SK-N-SH treated with all-trans-retinoic acid at 6 μM for 48 hours (cell line): ENCODE measurements at regions not wholly inside any gene's neighbourhood (a gene's known extent, or its start where the extent isn't known, plus 50 kb on each side); places are given as distances from the start of the nearest gene placed in this dataset.

Experiments used
- ATAC-seq: fragments of 200-7000 bp; cut with Tn5 transposase; 3 replicates; pipeline ENCODE4 v1.9.1; 2020; ENCODE audit warnings: mild to moderate bottlenecking, moderate library complexity
- ARNTL ChIP-seq: fragments of 450-650 bp; formaldehyde crosslinking; IDR thresholded peaks from 2 replicates; pipeline ENCODE4 v1.5.0; 2020; ENCODE audit warnings: low read depth, mild to moderate bottlenecking, moderate library complexity, borderline replicate concordance
- BACH2 ChIP-seq: fragments of 250-450 bp; sonication (Bioruptor Pico); IDR thresholded peaks from 2 replicates; pipeline ENCODE4 v1.9.0; 2021; ENCODE audit warnings: mild to moderate bottlenecking, borderline replicate concordance
- CSDC2 ChIP-seq: fragments of 250-450 bp; sonication (Bioruptor Pico); IDR thresholded peaks from 2 replicates; pipeline ENCODE4 v1.5.0; 2020; ENCODE audit warnings: mild to moderate bottlenecking, moderate library complexity
- ESRRG ChIP-seq: fragments of 250-450 bp; sonication (Bioruptor Pico); IDR thresholded peaks from 2 replicates; pipeline ENCODE4 v1.6.1; 2021; ENCODE audit warnings: mild to moderate bottlenecking
- GLIS3 ChIP-seq: fragments of 250-450 bp; sonication (Bioruptor Pico); IDR thresholded peaks from 2 replicates; pipeline ENCODE4 v1.5.0; 2020; ENCODE audit warnings: mild to moderate bottlenecking, moderate library complexity
- ISL1 ChIP-seq: fragments of 250-450 bp; sonication (Bioruptor Pico); IDR thresholded peaks from 2 replicates; pipeline ENCODE4 v2.1.2; 2022; ENCODE audit warnings: mild to moderate bottlenecking, moderate library complexity
- OSR1 ChIP-seq: fragments of 250-450 bp; sonication (Bioruptor Pico); IDR thresholded peaks from 2 replicates; pipeline ENCODE4 v1.8.0; 2022; ENCODE audit warnings: moderate library complexity, mild to moderate bottlenecking, inconsistent platforms
- PATZ1 ChIP-seq: fragments of 250-450 bp; sonication (Bioruptor Pico); IDR thresholded peaks from 2 replicates; pipeline ENCODE4 v1.8.0; 2020; ENCODE audit warnings: mild to moderate bottlenecking, moderate library complexity, borderline replicate concordance
- PPARA ChIP-seq: fragments of 250-450 bp; sonication (Bioruptor Pico); IDR thresholded peaks from 2 replicates; pipeline ENCODE4 v1.5.0; 2020; ENCODE audit warnings: mild to moderate bottlenecking, borderline replicate concordance
- RARB ChIP-seq: fragments of 250-450 bp; sonication (Bioruptor Pico); IDR thresholded peaks from 2 replicates; pipeline ENCODE4 v1.8.0; 2021; ENCODE audit warnings: mild to moderate bottlenecking, moderate library complexity
- SNAI2 ChIP-seq: fragments of 250-450 bp; sonication (Bioruptor Pico); IDR thresholded peaks from 2 replicates; pipeline ENCODE4 v1.5.0; 2020; ENCODE audit warnings: mild to moderate bottlenecking, moderate library complexity
- TCF4 ChIP-seq: fragments of 250-450 bp; sonication (Bioruptor Pico); IDR thresholded peaks from 2 replicates; pipeline ENCODE4 v1.8.0; 2021; ENCODE audit warnings: mild to moderate bottlenecking, moderate library complexity, borderline replicate concordance
- ZC3H10 ChIP-seq: fragments of 250-450 bp; sonication (Bioruptor Pico); IDR thresholded peaks from 2 replicates; pipeline ENCODE4 v1.5.1; 2021; ENCODE audit warnings: mild to moderate bottlenecking, moderate library complexity
- ZFP3 ChIP-seq: fragments of 250-450 bp; sonication (Bioruptor Pico); IDR thresholded peaks from 2 replicates; pipeline ENCODE4 v1.5.0; 2020; ENCODE audit warnings: mild to moderate bottlenecking, moderate library complexity
- ZFP30 ChIP-seq: fragments of 450-650 bp; formaldehyde crosslinking; IDR thresholded peaks from 2 replicates; pipeline ENCODE4 v1.5.0; 2022; ENCODE audit warnings: mild to moderate bottlenecking, moderate library complexity
- ZNF565 ChIP-seq: fragments of 450-650 bp; formaldehyde crosslinking; conservative IDR thresholded peaks from 2 replicates; pipeline ENCODE4 v1.5.0; 2020; ENCODE audit warnings: low read depth, mild to moderate bottlenecking, moderate library complexity
- ZNF70 ChIP-seq: fragments of 450-650 bp; formaldehyde crosslinking; IDR thresholded peaks from 2 replicates; pipeline ENCODE4 v1.5.0; 2020; ENCODE audit warnings: mild to moderate bottlenecking, moderate library complexity
- ZNF8 ChIP-seq: fragments of 450-650 bp; formaldehyde crosslinking; IDR thresholded peaks from 2 replicates; pipeline ENCODE4 v1.5.0; 2020; ENCODE audit warnings: mild to moderate bottlenecking, moderate library complexity
- TF ChIP-seq, protein P1 (sequence below): fragments of 250-450 bp; sonication (Bioruptor Pico); IDR thresholded peaks from 2 replicates; pipeline ENCODE4 v1.5.1; 2020; ENCODE audit warnings: low read depth, mild to moderate bottlenecking, moderate library complexity
- TF ChIP-seq, protein P2 (sequence below): fragments of 250-450 bp; sonication (Bioruptor Pico); IDR thresholded peaks from 2 replicates; pipeline ENCODE4 v1.5.1; 2021; ENCODE audit warnings: mild to moderate bottlenecking, moderate library complexity
- TF ChIP-seq, protein P3 (sequence below): fragments of 250-450 bp; sonication (Bioruptor Pico); IDR thresholded peaks from 2 replicates; pipeline ENCODE4 v1.8.0; 2021; ENCODE audit warnings: low read depth, mild to moderate bottlenecking, moderate library complexity, borderline replicate concordance

DNA sequence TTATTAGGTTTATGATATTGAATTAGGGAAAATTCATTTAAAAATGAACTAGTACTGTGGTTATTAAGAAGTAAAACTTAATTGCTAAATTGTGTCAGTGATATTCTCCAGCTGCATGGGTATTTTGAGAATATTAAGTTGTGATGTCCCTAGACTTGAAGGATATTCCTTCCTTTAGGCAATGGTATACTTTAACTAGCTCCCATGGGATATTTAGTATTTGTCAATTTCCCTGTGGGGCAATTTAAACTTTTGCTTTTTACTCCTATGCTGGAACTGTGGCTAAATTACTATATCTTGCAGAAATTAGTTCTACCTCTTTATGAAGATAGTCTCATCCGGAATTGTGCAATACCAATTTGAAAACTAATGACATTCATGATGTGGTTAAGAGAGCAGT lies 151.6 kb upstream of the CSNK1A1L start:
- no peak for ATAC-seq
- 0 out of 2 replicates have a peak, but pooled peaks have one; percentile 40 for TF ChIP-seq ZC3H10 (CRISPR knock-in tag)
- TF ChIP-seq, protein P1, sequence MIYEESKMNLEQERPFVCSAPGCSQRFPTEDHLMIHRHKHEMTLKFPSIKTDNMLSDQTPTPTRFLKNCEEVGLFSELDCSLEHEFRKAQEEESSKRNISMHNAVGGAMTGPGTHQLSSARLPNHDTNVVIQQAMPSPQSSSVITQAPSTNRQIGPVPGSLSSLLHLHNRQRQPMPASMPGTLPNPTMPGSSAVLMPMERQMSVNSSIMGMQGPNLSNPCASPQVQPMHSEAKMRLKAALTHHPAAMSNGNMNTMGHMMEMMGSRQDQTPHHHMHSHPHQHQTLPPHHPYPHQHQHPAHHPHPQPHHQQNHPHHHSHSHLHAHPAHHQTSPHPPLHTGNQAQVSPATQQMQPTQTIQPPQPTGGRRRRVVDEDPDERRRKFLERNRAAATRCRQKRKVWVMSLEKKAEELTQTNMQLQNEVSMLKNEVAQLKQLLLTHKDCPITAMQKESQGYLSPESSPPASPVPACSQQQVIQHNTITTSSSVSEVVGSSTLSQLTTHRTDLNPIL = no peak

GRCh38 chr13:37241786-37242185 lies 136.3 kb upstream of the CSNK1A1L start:
- TF ChIP-seq ZNF565 (CRISPR knock-in tag) (no peak), ARNTL (CRISPR knock-in tag) (no peak), PATZ1 (CRISPR knock-in tag) (no peak), RARB (CRISPR knock-in tag) (no peak), TCF4 (CRISPR knock-in tag) (no peak), GLIS3 (no peak), ISL1 (CRISPR knock-in tag) (no peak), ESRRG (CRISPR knock-in tag) (no peak), ZFP3 (CRISPR knock-in tag) (no peak), OSR1 (CRISPR knock-in tag) (no peak), ZFP30 (no peak), PPARA (no peak), ZNF8 (no peak), SNAI2 (CRISPR knock-in tag) (no peak), CSDC2 (CRISPR knock-in tag) (no peak)
- no peak for ATAC-seq

DNA sequence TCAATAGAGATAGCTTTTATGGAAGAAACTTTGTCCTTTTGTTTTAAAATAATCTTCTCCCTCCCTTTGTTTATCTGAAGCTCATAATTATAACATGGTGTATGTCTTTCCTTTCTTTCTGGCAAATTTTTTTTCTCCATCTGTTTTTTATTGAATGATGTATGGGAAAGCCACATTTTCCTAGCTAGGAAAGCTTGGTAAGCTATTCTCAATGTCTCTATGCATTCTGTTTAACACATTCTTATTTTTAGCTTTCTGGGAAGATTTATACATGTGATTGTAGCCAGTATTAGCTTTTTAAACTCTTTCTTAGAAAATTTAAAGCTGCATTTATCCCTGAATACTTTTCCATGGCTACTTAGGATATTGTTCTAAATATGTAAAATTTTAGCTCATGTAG lies 124.9 kb upstream of the CSNK1A1L start:
- ATAC-seq = no peak
- TF ChIP-seq PPARA = no peak
- no peak for TF ChIP-seq ESRRG (CRISPR knock-in tag)
- no peak for TF ChIP-seq ISL1 (CRISPR knock-in tag)
- TF ChIP-seq, protein P2, sequence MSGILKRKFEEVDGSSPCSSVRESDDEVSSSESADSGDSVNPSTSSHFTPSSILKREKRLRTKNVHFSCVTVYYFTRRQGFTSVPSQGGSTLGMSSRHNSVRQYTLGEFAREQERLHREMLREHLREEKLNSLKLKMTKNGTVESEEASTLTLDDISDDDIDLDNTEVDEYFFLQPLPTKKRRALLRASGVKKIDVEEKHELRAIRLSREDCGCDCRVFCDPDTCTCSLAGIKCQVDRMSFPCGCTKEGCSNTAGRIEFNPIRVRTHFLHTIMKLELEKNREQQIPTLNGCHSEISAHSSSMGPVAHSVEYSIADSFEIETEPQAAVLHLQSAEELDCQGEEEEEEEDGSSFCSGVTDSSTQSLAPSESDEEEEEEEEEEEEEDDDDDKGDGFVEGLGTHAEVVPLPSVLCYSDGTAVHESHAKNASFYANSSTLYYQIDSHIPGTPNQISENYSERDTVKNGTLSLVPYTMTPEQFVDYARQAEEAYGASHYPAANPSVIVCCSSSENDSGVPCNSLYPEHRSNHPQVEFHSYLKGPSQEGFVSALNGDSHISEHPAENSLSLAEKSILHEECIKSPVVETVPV (CRISPR knock-in tag) = no peak
- TF ChIP-seq, protein P1 = no peak
- TF ChIP-seq ZNF565 (CRISPR knock-in tag) = no peak
- no peak for TF ChIP-seq BACH2 (CRISPR knock-in tag)
- no peak for TF ChIP-seq PATZ1 (CRISPR knock-in tag)
- TF ChIP-seq ZNF70 (CRISPR knock-in tag) = no peak
- TF ChIP-seq, protein P3, sequence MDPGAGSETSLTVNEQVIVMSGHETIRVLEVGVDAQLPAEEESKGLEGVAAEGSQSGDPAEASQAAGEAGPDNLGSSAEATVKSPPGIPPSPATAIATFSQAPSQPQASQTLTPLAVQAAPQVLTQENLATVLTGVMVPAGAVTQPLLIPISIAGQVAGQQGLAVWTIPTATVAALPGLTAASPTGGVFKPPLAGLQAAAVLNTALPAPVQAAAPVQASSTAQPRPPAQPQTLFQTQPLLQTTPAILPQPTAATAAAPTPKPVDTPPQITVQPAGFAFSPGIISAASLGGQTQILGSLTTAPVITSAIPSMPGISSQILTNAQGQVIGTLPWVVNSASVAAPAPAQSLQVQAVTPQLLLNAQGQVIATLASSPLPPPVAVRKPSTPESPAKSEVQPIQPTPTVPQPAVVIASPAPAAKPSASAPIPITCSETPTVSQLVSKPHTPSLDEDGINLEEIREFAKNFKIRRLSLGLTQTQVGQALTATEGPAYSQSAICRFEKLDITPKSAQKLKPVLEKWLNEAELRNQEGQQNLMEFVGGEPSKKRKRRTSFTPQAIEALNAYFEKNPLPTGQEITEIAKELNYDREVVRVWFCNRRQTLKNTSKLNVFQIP (CRISPR knock-in tag) = no peak
- TF ChIP-seq OSR1 (CRISPR knock-in tag) = no peak
- no peak for TF ChIP-seq ZC3H10 (CRISPR knock-in tag)
- TF ChIP-seq CSDC2 (CRISPR knock-in tag) = no peak
- TF ChIP-seq, all 23 proteins: peak for 0
